Fibroblast of peridontal ligament (primary cell): ENCODE measurements at regions not wholly inside any gene's neighbourhood (a gene's known extent, or its start where the extent isn't known, plus 50 kb on each side); places are given as distances from the start of the nearest gene placed in this dataset.

Experiments
- DNase-seq: peaks from one replicate; pipeline ENCODE4 v3.0.0-alpha.2; 2010; ENCODE audit errors: extremely low read depth

GRCh38 chr13:103835052-103835451 is 768.8 kb upstream of the SLC10A2 start:
- no peak for DNase-seq

GRCh38 chr13:103833294-103833852 is 767.2 kb upstream of the SLC10A2 start:
- no peak for DNase-seq

- DNase-seq = no peak
Measured at GRCh38 chr13:103815619-103816018, 749.4 kb upstream of the SLC10A2 start.

GRCh38 chr13:103812971-103813370 is 746.8 kb upstream of the SLC10A2 start:
- peak; percentile 8 for DNase-seq

GRCh38 chr13:103812558-103812957 is 746.3 kb upstream of the SLC10A2 start:
- DNase-seq = no peak

GRCh38 chr13:103810026-103810425 is 743.8 kb upstream of the SLC10A2 start:
- no peak for DNase-seq

GRCh38 chr13:103805771-103806170 is 739.6 kb upstream of the SLC10A2 start:
- no peak for DNase-seq

- no peak for DNase-seq
Measured at GRCh38 chr13:103803349-103803748, 737.1 kb upstream of the SLC10A2 start.

GRCh38 chr13:103799028-103799427 is 732.8 kb upstream of the SLC10A2 start:
- DNase-seq = no peak

- no peak for DNase-seq
Measured at GRCh38 chr13:103795892-103796478, 729.8 kb upstream of the SLC10A2 start.

- no peak for DNase-seq
Measured at GRCh38 chr13:103794526-103794925, 728.3 kb upstream of the SLC10A2 start.

GRCh38 chr13:103788061-103788652 is 721.9 kb upstream of the SLC10A2 start:
- DNase-seq = no peak

GRCh38 chr13:103772576-103772975 is 706.4 kb upstream of the SLC10A2 start:
- no peak for DNase-seq

- DNase-seq = no peak
Measured at GRCh38 chr13:103762523-103762922, 696.3 kb upstream of the SLC10A2 start.

- peak; percentile 9 for DNase-seq
Measured at GRCh38 chr13:103759361-103759760, 693.1 kb upstream of the SLC10A2 start.

- DNase-seq = no peak
Measured at GRCh38 chr13:103758222-103758621, 692.0 kb upstream of the SLC10A2 start.

GRCh38 chr13:103757361-103757760 is 691.1 kb upstream of the SLC10A2 start:
- DNase-seq = no peak

GRCh38 chr13:103754783-103755182 is 688.6 kb upstream of the SLC10A2 start:
- DNase-seq = no peak

GRCh38 chr13:103734837-103735236 is 668.6 kb upstream of the SLC10A2 start:
- no peak for DNase-seq

GRCh38 chr13:103731959-103732358 is 665.7 kb upstream of the SLC10A2 start:
- no peak for DNase-seq

GRCh38 chr13:103730407-103730806 is 664.2 kb upstream of the SLC10A2 start:
- no peak for DNase-seq

GRCh38 chr13:103726808-103727207 is 660.6 kb upstream of the SLC10A2 start:
- no peak for DNase-seq

- DNase-seq = no peak
Measured at GRCh38 chr13:103716718-103717117, 650.5 kb upstream of the SLC10A2 start.

- no peak for DNase-seq
Measured at GRCh38 chr13:103715335-103715734, 649.1 kb upstream of the SLC10A2 start.
